Uterus (tissue), 2 donors: ENCODE measurements at regions not wholly inside any gene's neighbourhood (a gene's known extent, or its start where the extent isn't known, plus 50 kb on each side); places are given as distances from the start of the nearest gene placed in this dataset.

Source experiments
- POLR2A ChIP-seq, 2 donors: fragments of 450-650 bp; IDR thresholded peaks; one replicate each; pipeline ENCODE4 v1.6.1; 2016; ENCODE audit warnings: antibody characterized with exemption in 2 of 2, mild to moderate bottlenecking in 1 of 2, moderate library complexity in 1 of 2
- TF ChIP-seq, protein P1 (sequence below), 4 experiments: fragments of 200-600 bp in 2 of 4; fragments of 450-650 bp in 2 of 4; sonication (generic) in 2 of 4; IDR thresholded peaks; one replicate each; pipeline ENCODE4 v1.5.1; 2016 to 2019; ENCODE audit warnings: antibody characterized with exemption in 4 of 4, mild to moderate bottlenecking in 2 of 4, moderate library complexity in 1 of 4

GRCh38 chr13:70955887-70956286 lies 847.6 kb upstream of the KLHL1 start:
- TF ChIP-seq, protein P1, sequence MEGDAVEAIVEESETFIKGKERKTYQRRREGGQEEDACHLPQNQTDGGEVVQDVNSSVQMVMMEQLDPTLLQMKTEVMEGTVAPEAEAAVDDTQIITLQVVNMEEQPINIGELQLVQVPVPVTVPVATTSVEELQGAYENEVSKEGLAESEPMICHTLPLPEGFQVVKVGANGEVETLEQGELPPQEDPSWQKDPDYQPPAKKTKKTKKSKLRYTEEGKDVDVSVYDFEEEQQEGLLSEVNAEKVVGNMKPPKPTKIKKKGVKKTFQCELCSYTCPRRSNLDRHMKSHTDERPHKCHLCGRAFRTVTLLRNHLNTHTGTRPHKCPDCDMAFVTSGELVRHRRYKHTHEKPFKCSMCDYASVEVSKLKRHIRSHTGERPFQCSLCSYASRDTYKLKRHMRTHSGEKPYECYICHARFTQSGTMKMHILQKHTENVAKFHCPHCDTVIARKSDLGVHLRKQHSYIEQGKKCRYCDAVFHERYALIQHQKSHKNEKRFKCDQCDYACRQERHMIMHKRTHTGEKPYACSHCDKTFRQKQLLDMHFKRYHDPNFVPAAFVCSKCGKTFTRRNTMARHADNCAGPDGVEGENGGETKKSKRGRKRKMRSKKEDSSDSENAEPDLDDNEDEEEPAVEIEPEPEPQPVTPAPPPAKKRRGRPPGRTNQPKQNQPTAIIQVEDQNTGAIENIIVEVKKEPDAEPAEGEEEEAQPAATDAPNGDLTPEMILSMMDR (IDR thresholded peaks at IDR 0.05), result no peak
- no peak for TF ChIP-seq POLR2A (IDR thresholded peaks at IDR 0.05)
